Natural killer cell (primary cell): ENCODE measurements at regions not wholly inside any gene's neighbourhood (a gene's known extent, or its start where the extent isn't known, plus 50 kb on each side); places are given as distances from the start of the nearest gene placed in this dataset.

ENCODE experiments used
- ATAC-seq, 3 donors: fragments of 150-1000 bp in 2 of 3; fragments of 200-7000 bp in 1 of 3; cut with Tn5 transposase; 1 replicate in 1 of 3; 2 replicates in 2 of 3; pipeline ENCODE4 v1.10.0; 2021; ENCODE audit warnings: mild to moderate bottlenecking in 2 of 3, moderate library complexity in 2 of 3
- DNase-seq, 2 donors: peaks; one replicate each; pipeline versions ENCODE4 v3.0.0 to v3.0.0-alpha.2; 2013 to 2021; ENCODE audit warnings: mixed read lengths in 1 of 2
- H3K27ac ChIP-seq: one replicate; pipeline ENCODE4 v1.5.1; 2013; ENCODE audit warnings: mild to moderate bottlenecking, low read length
- H3K27me3 ChIP-seq: one replicate; pipeline ENCODE4 v1.6.1; 2013; ENCODE audit warnings: low read length; ENCODE audit not compliant: control insufficient read depth, insufficient read depth
- H3K36me3 ChIP-seq: one replicate; pipeline ENCODE4 v1.6.1; 2013; ENCODE audit warnings: low read length; ENCODE audit not compliant: control insufficient read depth, insufficient read depth
- H3K4me1 ChIP-seq: one replicate; pipeline ENCODE4 v1.6.1; 2013; ENCODE audit warnings: low read length; ENCODE audit not compliant: control insufficient read depth, insufficient read depth
- H3K4me3 ChIP-seq: one replicate; pipeline ENCODE4 v1.5.1; 2013; ENCODE audit warnings: low read length
- H3K9me3 ChIP-seq: one replicate; pipeline ENCODE4 v1.6.1; 2013; ENCODE audit warnings: low read length; ENCODE audit not compliant: control insufficient read depth, insufficient read depth
- H3K27ac Mint-ChIP-seq, 2 donors: one replicate each; pipeline ENCODE4 v1.8.0; 2022; ENCODE audit warnings: mild to moderate bottlenecking in 2 of 2, mixed read lengths in 2 of 2, moderate library complexity in 1 of 2
- H3K27me3 Mint-ChIP-seq, 2 donors: one replicate each; pipeline ENCODE4 v1.8.0; 2022; ENCODE audit warnings: low read depth in 2 of 2, mixed read lengths in 2 of 2
- H3K36me3 Mint-ChIP-seq: one replicate; pipeline ENCODE4 v1.8.0; 2022; ENCODE audit warnings: mixed read lengths
- H3K4me1 Mint-ChIP-seq, 2 donors: one replicate each; pipeline ENCODE4 v1.8.0; 2022; ENCODE audit warnings: mixed read lengths in 2 of 2
- H3K4me3 Mint-ChIP-seq: one replicate; pipeline ENCODE4 v1.8.0; 2022; ENCODE audit warnings: mild to moderate bottlenecking, moderate library complexity, mixed read lengths
- H3K9me3 Mint-ChIP-seq, 2 donors: one replicate each; pipeline ENCODE4 v1.8.0; 2022; ENCODE audit warnings: mixed read lengths in 2 of 2
- CTCF ChIP-seq: fragments of 200-600 bp; IDR thresholded peaks from one replicate; pipeline ENCODE4 v1.8.0; 2022; ENCODE audit warnings: antibody characterized with exemption
- WGBS: methylation state at CpG from one replicate; pipeline ENCODE4 v1.1.7; 2013; ENCODE audit warnings: missing lambda C conversion rate; ENCODE audit not compliant: insufficient coverage; 5-methylcytosine and 5-hydroxymethylcytosine counted together
- intact Hi-C: fragments of 100-400 bp; cut with micrococcal nuclease; formaldehyde crosslinking; loops from one replicate; pipeline ENCODE4 v1.14.2; 2022

GRCh38 chr2:63772061-63772460 is 69.6 kb upstream of the UGP2 start:
- H3K27me3 ChIP-seq = no peaks in the 10 kb centered on the region
- no peaks in the 10 kb centered on the region for H3K4me1 ChIP-seq
- DNase-seq = no peak
- Mint-ChIP-seq H3K36me3 (no peaks in the 10 kb centered on the region), H3K27ac (no peak overlapping the region), H3K4me3 (no peak overlapping the region), H3K9me3 (peaks cover 0 to 3% of the 10 kb centered on the region in 2 donors), H3K4me1 (no peaks in the 10 kb centered on the region), H3K27me3 (peaks cover 8 to 11% of the 10 kb centered on the region in 2 donors)
- H3K4me3 ChIP-seq = no peak overlapping the region
- intact Hi-C loops = no loop called here
- H3K27ac ChIP-seq = no peak overlapping the region
- no peak for ATAC-seq
- no peak for TF ChIP-seq CTCF
- no peaks in the 10 kb centered on the region for H3K36me3 ChIP-seq
- 90% methylated on average over 3 of the region's 3 CpGs for WGBS
- no peaks in the 10 kb centered on the region for H3K9me3 ChIP-seq

DNA sequence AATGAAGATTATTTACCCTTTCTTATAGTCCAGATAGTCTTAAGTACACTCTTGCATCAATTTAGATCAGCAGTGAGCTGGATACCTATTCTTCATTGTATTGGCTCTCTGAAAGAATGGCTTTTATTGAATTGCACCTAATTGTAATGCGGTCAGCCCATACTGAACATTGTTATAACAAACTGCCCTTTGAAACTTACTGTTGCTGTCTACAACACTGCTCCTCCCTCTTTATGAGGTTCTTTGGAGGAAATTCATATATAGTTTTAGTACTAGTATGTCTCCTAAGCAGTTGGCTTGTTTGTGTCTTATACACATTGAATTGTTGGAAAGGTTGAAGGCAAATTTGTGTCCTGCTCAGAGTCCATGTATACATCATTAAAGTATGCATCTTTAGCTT is 66.5 kb upstream of the UGP2 start:
- no peak for ATAC-seq
- Mint-ChIP-seq H3K4me3 (no peak overlapping the region), H3K9me3 (peaks cover 0 to 3% of the 10 kb centered on the region in 2 donors), H3K27ac (no peak overlapping the region), H3K4me1 (no peaks in the 10 kb centered on the region), H3K27me3 (peaks cover 8 to 14% of the 10 kb centered on the region in 2 donors), H3K36me3 (no peaks in the 10 kb centered on the region)
- no peaks in the 10 kb centered on the region for H3K9me3 ChIP-seq
- DNase-seq = no peak
- intact Hi-C loops = no loop called here
- H3K36me3 ChIP-seq = no peaks in the 10 kb centered on the region
- no peak for TF ChIP-seq CTCF
- H3K27ac ChIP-seq = no peak overlapping the region
- WGBS = 100% methylated on average over 1 of the region's 1 CpG
- H3K4me1 ChIP-seq = no peaks in the 10 kb centered on the region
- H3K4me3 ChIP-seq = no peak overlapping the region
- no peaks in the 10 kb centered on the region for H3K27me3 ChIP-seq

DNA sequence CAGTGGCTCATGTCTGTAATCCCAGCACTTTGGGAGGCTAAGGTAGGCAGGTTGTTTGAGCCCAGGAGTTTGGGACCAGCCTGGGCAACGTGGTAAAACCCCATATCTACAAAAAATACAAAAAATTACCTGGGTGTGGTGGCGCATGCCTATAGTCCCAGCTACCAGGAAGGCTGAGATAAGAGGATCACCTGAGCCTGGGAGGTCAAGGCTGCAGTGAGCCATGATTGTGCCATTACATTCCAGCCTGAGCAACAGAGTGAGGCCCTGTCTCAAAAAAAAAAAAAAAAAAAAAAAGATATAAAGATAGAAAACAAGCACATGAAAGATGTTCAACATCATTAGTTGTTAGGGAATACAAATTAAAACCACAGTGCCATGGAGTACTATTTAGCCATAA is 65.3 kb upstream of the UGP2 start:
- Histone ChIP-seq H3K27me3 (no peaks in the 10 kb centered on the region), H3K4me3 (no peak overlapping the region), H3K9me3 (no peaks in the 10 kb centered on the region), H3K27ac (no peak overlapping the region), H3K36me3 (no peaks in the 10 kb centered on the region), H3K4me1 (no peaks in the 10 kb centered on the region)
- 100% methylated on average over 1 of the region's 2 CpGs for WGBS
- Mint-ChIP-seq H3K27me3 (peaks cover 8 to 14% of the 10 kb centered on the region in 2 donors), H3K36me3 (no peaks in the 10 kb centered on the region), H3K4me1 (no peaks in the 10 kb centered on the region), H3K9me3 (peaks cover 0 to 3% of the 10 kb centered on the region in 2 donors), H3K27ac (no peak overlapping the region), H3K4me3 (no peak overlapping the region)
- ATAC-seq = no peak
- intact Hi-C loops = no loop called here
- TF ChIP-seq CTCF = no peak
- DNase-seq = no peak

GRCh38 chr2:63777816-63778215 is 63.9 kb upstream of the UGP2 start:
- no peaks in the 10 kb centered on the region for H3K4me1 Mint-ChIP-seq
- DNase-seq = no peak

More at GRCh38 chr2:63777816-63778215, 63.9 kb upstream of the UGP2 start:
- H3K4me1 ChIP-seq = no peaks in the 10 kb centered on the region
- H3K4me3 ChIP-seq = no peak overlapping the region
- H3K27ac ChIP-seq = no peak overlapping the region
- Mint-ChIP-seq H3K27me3 (peaks cover 8 to 14% of the 10 kb centered on the region in 2 donors), H3K36me3 (no peaks in the 10 kb centered on the region), H3K27ac (no peak overlapping the region), H3K9me3 (peaks cover 0 to 3% of the 10 kb centered on the region in 2 donors), H3K4me3 (no peak overlapping the region)
- intact Hi-C loops = no loop called here
- no peaks in the 10 kb centered on the region for H3K36me3 ChIP-seq
- no peak for TF ChIP-seq CTCF
- no peak for ATAC-seq
- H3K9me3 ChIP-seq = no peaks in the 10 kb centered on the region
- no peaks in the 10 kb centered on the region for H3K27me3 ChIP-seq
